Sigmoid colon (tissue), 6 donors: ENCODE measurements at regions not wholly inside any gene's neighbourhood (a gene's known extent, or its start where the extent isn't known, plus 50 kb on each side); places are given as distances from the start of the nearest gene placed in this dataset.

Experiments used
- DNase-seq: peaks from one replicate; pipeline ENCODE4 v3.0.0-alpha.2; 2019
- H3K27ac ChIP-seq, 4 donors: fragments of 200-600 bp; sonication (generic); one replicate each; pipeline ENCODE4 v1.5.1; 2016 to 2019; ENCODE audit warnings: mild to moderate bottlenecking in 1 of 4
- H3K27me3 ChIP-seq, 3 donors: fragments of 200-600 bp; sonication (generic); one replicate each; pipeline ENCODE4 v1.5.1; 2019; ENCODE audit warnings: mild to moderate bottlenecking in 1 of 3
- H3K36me3 ChIP-seq, 4 donors: fragments of 200-600 bp; sonication (generic); one replicate each; pipeline ENCODE4 v1.5.1; 2016 to 2019
- H3K4me1 ChIP-seq, 4 donors: fragments of 200-600 bp; sonication (generic); one replicate each; pipeline ENCODE4 v1.5.1; 2017 to 2019
- H3K4me3 ChIP-seq, 4 donors: fragments of 200-600 bp; sonication (generic); one replicate each; pipeline ENCODE4 v1.5.1; 2017 to 2019; ENCODE audit warnings: mild to moderate bottlenecking in 2 of 4, moderate library complexity in 1 of 4
- H3K9me3 ChIP-seq, 4 donors: fragments of 200-600 bp in 3 of 4; sonication (generic) in 3 of 4; one replicate each; pipeline versions ENCODE4 v1.5.1 to v1.6.1; 2013 to 2019
- EP300 ChIP-seq, 4 donors: sonication (generic); formaldehyde crosslinking; IDR thresholded peaks; one replicate each; pipeline ENCODE4 v1.6.1; 2017; ENCODE audit warnings: antibody characterized with exemption in 4 of 4
- POLR2A ChIP-seq, 2 donors: fragments of 450-650 bp; IDR thresholded peaks; one replicate each; pipeline ENCODE4 v1.6.1; 2016; ENCODE audit warnings: antibody characterized with exemption in 2 of 2, mild to moderate bottlenecking in 2 of 2, moderate library complexity in 2 of 2
- POLR2AphosphoS5 ChIP-seq, 4 donors: sonication (generic); formaldehyde crosslinking; IDR thresholded peaks; one replicate each; pipeline ENCODE4 v1.6.1; 2017; ENCODE audit warnings: antibody characterized with exemption in 4 of 4
- WGBS, 2 donors: extraction: QIAGEN DNeasy Blood & Tissue Kit; methylation state at CpG; one replicate each; pipeline ENCODE4 v1.1.7; 2013; 5-methylcytosine and 5-hydroxymethylcytosine counted together
- intact Hi-C: fragments of 100-400 bp; cut with DNase I; formaldehyde crosslinking; loops from one replicate; pipeline ENCODE4 v1.15.1; 2023
- TF ChIP-seq, protein P1 (sequence below), 4 experiments: fragments of 450-650 bp in 3 of 4; fragments of 200-600 bp in 1 of 4; IDR thresholded peaks; one replicate each; pipeline ENCODE4 v1.5.1; 2016 to 2019; ENCODE audit warnings: antibody characterized with exemption in 4 of 4, mild to moderate bottlenecking in 3 of 4, moderate library complexity in 2 of 4
- donor health status: healthy with polysubstance abuse.
- donor health status: healthy.

DNA sequence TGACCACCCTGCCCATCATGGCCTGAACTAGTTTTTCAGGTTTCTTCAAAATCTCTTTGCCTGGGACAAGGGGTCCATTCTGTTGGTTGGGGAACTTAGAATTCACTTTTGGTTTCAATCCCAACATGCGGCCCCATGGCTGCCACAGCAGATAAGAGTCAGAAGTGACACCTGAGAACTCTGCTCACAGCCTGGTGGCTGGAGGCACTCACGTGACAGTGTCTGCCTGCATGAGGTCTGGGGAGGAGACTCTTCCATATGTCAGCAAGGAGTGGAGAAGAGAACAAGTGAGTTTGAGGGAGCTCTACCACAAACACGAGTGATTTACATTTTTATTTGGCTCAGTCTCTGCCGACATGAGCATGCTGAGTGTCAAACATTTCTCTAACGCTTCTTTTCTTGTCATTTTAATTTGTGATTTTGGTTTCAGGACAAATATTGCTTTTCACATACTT, 370.4 kb downstream of the TNS3 start:
- TF ChIP-seq POLR2AphosphoS5 (IDR thresholded peaks at IDR 0.05) (peak in 3 of 4 donors; percentile 36 to 67 (median 51)), POLR2A (IDR thresholded peaks at IDR 0.05) (no peak)
- 52 to 75% methylated on average over 5 of the region's 5 CpGs for WGBS, 2 donors
- H3K4me1 ChIP-seq: peaks cover 0 to 54% (median 44%) of the 10 kb centered on the region in 4 donors
- DNase-seq: no peak
- peak overlapping the region in 3 of 4 donors; percentile 37 to 53 (median 48) for H3K27ac ChIP-seq
- H3K27me3 ChIP-seq: no peaks in the 10 kb centered on the region
- H3K36me3 ChIP-seq: no peaks in the 10 kb centered on the region
- intact Hi-C loops: no loop called here
- H3K4me3 ChIP-seq: no peak overlapping the region
- H3K9me3 ChIP-seq: peaks cover 0 to 3% (median 0%) of the 10 kb centered on the region in 4 donors

DNA sequence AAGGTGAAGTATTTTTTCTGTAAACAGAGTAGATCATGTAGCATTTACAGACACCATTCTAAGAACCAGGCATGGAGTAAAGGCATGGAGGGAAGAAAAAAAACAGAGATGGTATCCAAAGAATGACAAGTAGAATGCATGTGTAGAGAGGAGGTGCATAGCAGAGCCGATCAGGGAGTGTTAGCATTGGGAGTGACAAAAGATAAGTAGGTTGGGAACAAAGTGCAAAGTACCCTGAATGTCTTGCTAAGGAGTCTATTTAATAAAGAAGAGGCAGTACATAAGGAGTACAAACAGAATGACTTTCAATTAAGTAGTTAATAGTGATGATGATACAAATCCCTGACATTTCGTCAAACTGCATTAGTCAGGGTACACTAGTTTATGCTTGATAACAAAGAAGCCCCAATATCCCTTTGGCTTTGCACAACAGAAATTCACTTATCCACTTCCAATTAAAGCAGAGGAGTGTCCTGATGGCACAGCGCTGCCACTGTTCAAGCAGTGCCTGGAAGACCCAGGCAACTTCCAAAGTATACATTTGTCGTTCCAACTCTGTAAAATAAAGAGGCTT, 371.5 kb downstream of the TNS3 start:
- Histone ChIP-seq H3K36me3 (no peaks in the 10 kb centered on the region), H3K9me3 (peaks cover 0 to 3% (median 0%) of the 10 kb centered on the region in 4 donors), H3K27ac (peak overlapping the region in 1 of 4 donors; percentile 15), H3K4me3 (no peak overlapping the region), H3K27me3 (no peaks in the 10 kb centered on the region), H3K4me1 (peaks cover 0 to 48% (median 38%) of the 10 kb centered on the region in 4 donors)
- TF ChIP-seq, protein P1, sequence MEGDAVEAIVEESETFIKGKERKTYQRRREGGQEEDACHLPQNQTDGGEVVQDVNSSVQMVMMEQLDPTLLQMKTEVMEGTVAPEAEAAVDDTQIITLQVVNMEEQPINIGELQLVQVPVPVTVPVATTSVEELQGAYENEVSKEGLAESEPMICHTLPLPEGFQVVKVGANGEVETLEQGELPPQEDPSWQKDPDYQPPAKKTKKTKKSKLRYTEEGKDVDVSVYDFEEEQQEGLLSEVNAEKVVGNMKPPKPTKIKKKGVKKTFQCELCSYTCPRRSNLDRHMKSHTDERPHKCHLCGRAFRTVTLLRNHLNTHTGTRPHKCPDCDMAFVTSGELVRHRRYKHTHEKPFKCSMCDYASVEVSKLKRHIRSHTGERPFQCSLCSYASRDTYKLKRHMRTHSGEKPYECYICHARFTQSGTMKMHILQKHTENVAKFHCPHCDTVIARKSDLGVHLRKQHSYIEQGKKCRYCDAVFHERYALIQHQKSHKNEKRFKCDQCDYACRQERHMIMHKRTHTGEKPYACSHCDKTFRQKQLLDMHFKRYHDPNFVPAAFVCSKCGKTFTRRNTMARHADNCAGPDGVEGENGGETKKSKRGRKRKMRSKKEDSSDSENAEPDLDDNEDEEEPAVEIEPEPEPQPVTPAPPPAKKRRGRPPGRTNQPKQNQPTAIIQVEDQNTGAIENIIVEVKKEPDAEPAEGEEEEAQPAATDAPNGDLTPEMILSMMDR (IDR thresholded peaks at IDR 0.05): no peak
- TF ChIP-seq EP300 (IDR thresholded peaks at IDR 0.05) (no peak), POLR2AphosphoS5 (IDR thresholded peaks at IDR 0.05) (no peak), POLR2A (IDR thresholded peaks at IDR 0.05) (no peak)
- intact Hi-C loops: no loop called here
- 55 to 67% methylated on average over 4 of the region's 4 CpGs for WGBS, 2 donors
- DNase-seq: no peak

DNA sequence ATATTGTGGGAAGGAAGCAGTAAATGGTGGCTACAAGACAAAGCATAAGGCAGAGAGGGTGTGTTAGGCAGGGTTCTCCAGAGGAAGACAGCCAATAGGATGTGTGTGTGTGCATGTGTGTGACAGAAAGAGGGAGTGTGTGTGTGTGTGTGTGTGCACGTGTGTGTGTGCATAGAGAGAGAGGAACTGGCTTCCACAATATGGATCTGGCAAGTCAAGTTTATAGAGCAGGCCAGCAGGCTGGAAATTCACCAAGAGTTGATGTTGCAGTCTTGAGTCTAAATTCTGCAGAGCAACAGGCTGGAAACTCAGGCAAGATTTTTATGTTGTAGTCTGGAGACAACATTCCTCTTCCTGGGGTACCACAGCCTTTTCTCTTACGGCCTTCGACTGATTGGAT, 374.0 kb downstream of the TNS3 start:
- H3K27me3 ChIP-seq: no peaks in the 10 kb centered on the region
- no peak overlapping the region for H3K4me3 ChIP-seq
- intact Hi-C loops: no loop called here
- peaks cover 0 to 30% (median 26%) of the 10 kb centered on the region in 4 donors for H3K4me1 ChIP-seq
- 86 to 92% methylated on average over 3 of the region's 3 CpGs for WGBS, 2 donors
- H3K9me3 ChIP-seq: peaks cover 0 to 3% (median 0%) of the 10 kb centered on the region in 4 donors
- no peaks in the 10 kb centered on the region for H3K36me3 ChIP-seq
- TF ChIP-seq POLR2A (IDR thresholded peaks at IDR 0.05) (no peak), POLR2AphosphoS5 (IDR thresholded peaks at IDR 0.05) (no peak), EP300 (IDR thresholded peaks at IDR 0.05) (no peak)
- TF ChIP-seq, protein P1 (IDR thresholded peaks at IDR 0.05): no peak
- no peak overlapping the region for H3K27ac ChIP-seq
- no peak for DNase-seq

DNA sequence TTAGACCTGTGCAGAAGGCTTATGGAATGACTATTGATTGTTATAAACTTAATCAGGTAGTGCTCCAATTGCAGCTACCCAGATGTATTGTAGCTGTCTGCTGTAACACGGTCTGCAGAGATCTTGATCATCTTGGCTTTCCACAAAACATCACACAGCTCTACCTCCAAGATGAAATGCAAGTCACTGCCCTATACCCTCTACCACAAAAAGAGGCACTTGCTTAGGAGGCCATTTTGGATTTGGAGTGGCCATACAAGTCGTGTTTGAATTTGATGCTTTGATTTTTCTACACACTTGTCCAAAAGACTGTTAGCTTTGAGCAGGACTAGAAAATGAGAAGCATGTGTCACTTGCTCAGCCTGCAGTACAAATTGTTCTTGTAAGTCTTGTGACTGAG, 377.2 kb downstream of the TNS3 start:
- TF ChIP-seq, protein P1 (IDR thresholded peaks at IDR 0.05): no peak
- TF ChIP-seq POLR2AphosphoS5 (IDR thresholded peaks at IDR 0.05): no peak
- TF ChIP-seq EP300 (IDR thresholded peaks at IDR 0.05): no peak
- no peak for TF ChIP-seq POLR2A (IDR thresholded peaks at IDR 0.05)

DNA sequence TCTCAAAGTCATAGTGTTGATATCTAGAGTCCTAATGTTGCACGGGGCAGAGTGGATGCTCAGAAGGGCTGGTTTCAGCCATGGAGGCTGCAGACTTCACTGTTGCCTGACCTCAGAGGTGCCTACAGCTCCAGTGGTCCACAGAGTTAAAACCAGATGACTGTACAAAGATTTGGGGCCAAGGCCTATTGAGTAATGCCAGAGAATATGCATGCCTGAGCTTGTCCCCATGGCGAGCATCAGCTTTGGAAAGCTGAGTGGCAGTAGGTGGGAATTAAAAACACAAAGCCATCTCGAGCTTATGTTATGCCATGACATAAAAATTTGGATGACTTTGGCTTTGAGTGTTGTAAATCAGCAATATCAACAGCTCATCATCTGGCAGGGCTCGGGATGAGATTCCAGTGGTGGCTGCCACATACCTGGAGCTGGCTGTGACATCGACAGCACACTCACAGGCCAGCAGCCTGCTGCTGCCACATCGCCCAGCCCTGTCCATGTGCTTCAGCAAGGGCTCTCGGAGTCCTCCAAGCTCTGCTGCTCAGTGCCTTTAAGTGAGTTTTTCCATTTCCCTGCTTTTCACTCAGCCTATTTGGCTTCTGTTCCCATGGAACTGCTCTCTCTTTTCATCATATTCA, 379.6 kb downstream of the TNS3 start:
- no peak overlapping the region for H3K4me3 ChIP-seq
- H3K36me3 ChIP-seq: no peaks in the 10 kb centered on the region
- H3K27ac ChIP-seq: no peak overlapping the region
- no peaks in the 10 kb centered on the region for H3K9me3 ChIP-seq
- TF ChIP-seq, protein P1 (IDR thresholded peaks at IDR 0.05): no peak
- TF ChIP-seq POLR2AphosphoS5 (IDR thresholded peaks at IDR 0.05) (no peak), EP300 (IDR thresholded peaks at IDR 0.05) (no peak), POLR2A (IDR thresholded peaks at IDR 0.05) (no peak)
- no peak for DNase-seq
- H3K27me3 ChIP-seq: no peaks in the 10 kb centered on the region
- WGBS, 2 donors: 88 to 89% methylated on average over 7 of the region's 7 CpGs
- intact Hi-C loops: no loop called here
- no peaks in the 10 kb centered on the region for H3K4me1 ChIP-seq

More for the DNA sequence above, 377.2 kb downstream of the TNS3 start:
- DNase-seq: no peak
- WGBS, 2 donors: 82 to 84% methylated on average over 2 of the region's 2 CpGs
- no peaks in the 10 kb centered on the region for H3K36me3 ChIP-seq
- H3K27me3 ChIP-seq: no peaks in the 10 kb centered on the region
- intact Hi-C loops: no loop called here
- H3K4me1 ChIP-seq: peaks cover 0 to 17% (median 6%) of the 10 kb centered on the region in 4 donors
- no peak overlapping the region for H3K4me3 ChIP-seq
- H3K9me3 ChIP-seq: no peaks in the 10 kb centered on the region
- H3K27ac ChIP-seq: no peak overlapping the region
